ENCODE measurements at regions not wholly inside any gene's neighbourhood (a gene's known extent, or its start where the extent isn't known, plus 50 kb on each side); places are given as distances from the start of the nearest gene placed in this dataset.

GRCh38 chr9:105127863-105128220, 116.6 kb upstream of the SLC44A1 start:
- DNase-seq (ENCODE audit: low read depth) = no peak
- TF ChIP-seq, protein P1, sequence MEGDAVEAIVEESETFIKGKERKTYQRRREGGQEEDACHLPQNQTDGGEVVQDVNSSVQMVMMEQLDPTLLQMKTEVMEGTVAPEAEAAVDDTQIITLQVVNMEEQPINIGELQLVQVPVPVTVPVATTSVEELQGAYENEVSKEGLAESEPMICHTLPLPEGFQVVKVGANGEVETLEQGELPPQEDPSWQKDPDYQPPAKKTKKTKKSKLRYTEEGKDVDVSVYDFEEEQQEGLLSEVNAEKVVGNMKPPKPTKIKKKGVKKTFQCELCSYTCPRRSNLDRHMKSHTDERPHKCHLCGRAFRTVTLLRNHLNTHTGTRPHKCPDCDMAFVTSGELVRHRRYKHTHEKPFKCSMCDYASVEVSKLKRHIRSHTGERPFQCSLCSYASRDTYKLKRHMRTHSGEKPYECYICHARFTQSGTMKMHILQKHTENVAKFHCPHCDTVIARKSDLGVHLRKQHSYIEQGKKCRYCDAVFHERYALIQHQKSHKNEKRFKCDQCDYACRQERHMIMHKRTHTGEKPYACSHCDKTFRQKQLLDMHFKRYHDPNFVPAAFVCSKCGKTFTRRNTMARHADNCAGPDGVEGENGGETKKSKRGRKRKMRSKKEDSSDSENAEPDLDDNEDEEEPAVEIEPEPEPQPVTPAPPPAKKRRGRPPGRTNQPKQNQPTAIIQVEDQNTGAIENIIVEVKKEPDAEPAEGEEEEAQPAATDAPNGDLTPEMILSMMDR (IDR thresholded peaks at IDR 0.05; ENCODE audit: control insufficient read depth, extremely low read depth, insufficient read depth) = no peak
- H3K4me3 ChIP-seq (ENCODE audit: low read depth, low read length) = no peak overlapping the region

GRCh38 chr9:105128908-105129600, 115.4 kb upstream of the SLC44A1 start:
- no peak overlapping the region for H3K4me3 ChIP-seq (ENCODE audit: low read depth, low read length)
- TF ChIP-seq, protein P1 (IDR thresholded peaks at IDR 0.05; ENCODE audit: control insufficient read depth, extremely low read depth, insufficient read depth) = no peak
- DNase-seq (ENCODE audit: low read depth) = no peak

DNA sequence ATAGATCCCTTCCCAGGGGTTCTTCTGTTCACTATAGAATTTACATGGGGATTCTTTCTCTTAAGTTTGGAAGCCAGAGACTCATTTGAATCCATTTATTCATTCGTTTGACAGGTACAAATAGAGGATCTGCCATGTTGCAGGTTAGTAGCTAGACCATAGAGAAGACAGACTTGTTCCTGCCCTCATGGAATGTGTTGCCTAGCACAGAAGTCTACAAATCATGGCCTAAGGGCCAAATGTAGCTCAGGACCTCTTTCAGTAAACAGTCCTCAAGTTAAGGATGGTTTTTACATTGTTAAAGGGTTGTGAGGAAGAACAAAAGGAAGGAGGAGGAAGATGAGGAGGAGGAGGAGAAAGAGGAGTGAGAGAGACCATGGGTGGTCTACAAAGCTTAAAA, 114.7 kb upstream of the SLC44A1 start:
- H3K4me3 ChIP-seq (ENCODE audit: low read depth, low read length) = no peak overlapping the region
- TF ChIP-seq, protein P1 (IDR thresholded peaks at IDR 0.05; ENCODE audit: control insufficient read depth, extremely low read depth, insufficient read depth) = no peak
- DNase-seq (ENCODE audit: low read depth) = no peak

DNA sequence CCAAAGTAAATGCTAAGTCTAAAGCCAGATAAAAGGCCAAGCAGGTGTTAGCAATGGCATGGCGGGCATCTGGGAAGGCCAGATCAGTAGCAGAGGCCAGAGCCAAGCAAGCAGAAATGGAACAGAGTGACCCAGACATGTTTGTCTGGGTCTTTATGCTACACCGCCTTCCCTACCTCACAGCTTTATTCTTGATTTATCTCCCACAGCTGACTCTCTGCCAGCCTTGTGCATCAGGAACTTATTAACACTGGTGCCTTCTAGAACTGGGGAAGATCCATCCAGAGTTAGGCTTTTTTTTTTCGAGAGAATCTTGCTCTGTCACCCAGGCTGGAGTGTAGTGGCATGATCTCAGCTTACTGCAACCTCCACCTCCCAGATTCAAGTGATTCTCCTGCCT, 112.5 kb upstream of the SLC44A1 start:
- no peak overlapping the region for H3K4me3 ChIP-seq (ENCODE audit: low read depth, low read length)
- no peak for DNase-seq (ENCODE audit: low read depth)
- TF ChIP-seq, protein P1 (IDR thresholded peaks at IDR 0.05; ENCODE audit: control insufficient read depth, extremely low read depth, insufficient read depth) = no peak

DNA sequence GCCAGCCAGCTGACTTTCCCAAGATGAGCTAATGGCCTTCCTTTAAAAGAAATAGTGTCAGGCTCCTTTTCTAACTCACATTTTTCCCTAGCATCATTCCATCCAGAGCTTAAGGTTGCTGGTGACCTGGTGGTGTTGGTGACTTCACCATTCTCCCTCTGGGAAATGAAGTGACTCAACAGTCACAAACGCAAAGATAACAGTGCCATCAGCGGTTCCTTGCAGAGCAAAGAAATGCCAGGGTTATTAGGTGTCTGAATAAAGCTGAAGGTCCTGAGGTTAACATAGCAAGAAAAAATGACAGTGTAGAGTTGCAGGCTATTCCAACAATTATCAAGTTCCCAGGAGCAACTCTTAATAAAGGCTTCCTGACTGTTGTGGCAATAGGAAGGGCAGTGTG, 111.8 kb upstream of the SLC44A1 start:
- DNase-seq (ENCODE audit: low read depth) = no peak
- H3K4me3 ChIP-seq (ENCODE audit: low read depth, low read length) = no peak overlapping the region
- TF ChIP-seq, protein P1 (IDR thresholded peaks at IDR 0.05; ENCODE audit: control insufficient read depth, extremely low read depth, insufficient read depth) = no peak

GRCh38 chr9:105138306-105138801, 106.1 kb upstream of the SLC44A1 start:
- H3K4me3 ChIP-seq (ENCODE audit: low read depth, low read length) = no peak overlapping the region
- DNase-seq (ENCODE audit: low read depth) = no peak
- TF ChIP-seq, protein P1 (IDR thresholded peaks at IDR 0.05; ENCODE audit: control insufficient read depth, extremely low read depth, insufficient read depth) = no peak

All from LNCaP clone FGC (cell line).